ENCODE measurements at regions not wholly inside any gene's neighbourhood (a gene's known extent, or its start where the extent isn't known, plus 50 kb on each side); places are given as distances from the start of the nearest gene placed in this dataset.
A peak's percentile ranks its signal among the peaks of the same experiment; 100 is the strongest.

GRCh38 chr1:59007820-59008598 lies 224.2 kb upstream of the JUN start:
- Histone ChIP-seq H3K9ac (replicated peaks in 1 of 4; ENCODE audit: extremely low read depth in 1 of 4, low read depth in 3 of 4, low read length in 3 of 4) (no peak overlapping the region), H4K5ac (ENCODE audit: insufficient read length, low read depth, low read length) (no peak overlapping the region), H2AFZ (ENCODE audit: low read length) (no peak overlapping the region; the same call in 1 of the 2 replicates), H3K23me2 (ENCODE audit: low read depth, low read length) (no peaks in the 10 kb centered on the region; the same call in 1 of the 2 replicates), H2BK12ac (ENCODE audit: low read depth, low read length) (no peak overlapping the region), H4K8ac (ENCODE audit: extremely low read depth, insufficient read depth, low read length) (no peak overlapping the region), H3K27me3 (replicated peaks in 1 of 4; ENCODE audit: control insufficient read depth in 3 of 4, extremely low read depth in 1 of 4, insufficient read depth in 3 of 4, low read length in 3 of 4) (no peaks in the 10 kb centered on the region), H2BK5ac (ENCODE audit: low read depth, low read length) (no peak overlapping the region), H3K23ac (ENCODE audit: insufficient read length) (no peak overlapping the region), H3K4me2 (ENCODE audit: insufficient read depth in 1 of 2, low read depth in 2 of 2, low read length in 2 of 2) (no peak overlapping the region), H3K79me1 (ENCODE audit: low read depth, low read length) (no peaks in the 10 kb centered on the region), H3K27ac (ENCODE audit: low read depth, low read length) (no peak overlapping the region), H2BK15ac (ENCODE audit: low read length) (no peak overlapping the region; the same call in 1 of the 2 replicates), H3K4me1 (replicated peaks in 1 of 4; ENCODE audit: control insufficient read depth in 3 of 4, insufficient read depth in 4 of 4, low read length in 3 of 4) (peaks cover 0 to 6% (median 4%) of the 10 kb centered on the region in 4 experiments; a peak in 5 of 7 replicates), H3K14ac (ENCODE audit: insufficient read length) (no peak overlapping the region), H3K36me3 (ENCODE audit: control insufficient read depth in 2 of 4, insufficient read depth in 4 of 4, low read length in 3 of 4) (no peaks in the 10 kb centered on the region), H3K4ac (replicated peaks; ENCODE audit: insufficient read length, low read depth, low read length) (no peak overlapping the region), H3K9me3 (ENCODE audit: insufficient read depth in 2 of 2, low read depth in 1 of 2, low read length in 1 of 2) (no peaks in the 10 kb centered on the region), H4K91ac (replicated peaks; ENCODE audit: insufficient read length, low read length) (no peak overlapping the region), H3K4me3 (ENCODE audit: extremely low read depth in 1 of 4, insufficient read depth in 2 of 4, low read depth in 3 of 4, low read length in 4 of 4) (no peak overlapping the region), H3K79me2 (ENCODE audit: control insufficient read depth in 1 of 2, insufficient read depth in 2 of 2, low read length in 2 of 2) (no peaks in the 10 kb centered on the region), H2BK120ac (replicated peaks; ENCODE audit: low read depth, low read length) (no peak overlapping the region), H3K56ac (replicated peaks; ENCODE audit: insufficient read length, low read depth, low read length) (no peak overlapping the region), H4K20me1 (replicated peaks in 1 of 2; ENCODE audit: control insufficient read depth in 1 of 2, insufficient read depth in 2 of 2, low read length in 2 of 2) (no peaks in the 10 kb centered on the region), H3K18ac (ENCODE audit: extremely low read depth, low read length) (0 out of 2 replicates have a peak overlapping the region, but pooled peaks have one; percentile 25), H2AK5ac (ENCODE audit: low read depth, low read length) (no peak overlapping the region), H2BK20ac (ENCODE audit: low read length) (no peak overlapping the region)
- ChIA-PET CTCF (ENCODE audit: partially characterized antibody) (no interaction called here), POLR2A (ENCODE audit: partially characterized antibody) (no interaction called here)
- TF ChIP-seq RFX5 (IDR thresholded peaks at IDR 0.05; ENCODE audit: borderline replicate concordance, low read depth, low read length) (no peak), HDAC6 (IDR thresholded peaks at IDR 0.05; ENCODE audit: low read depth, low read length) (no peak), CBX5 (IDR thresholded peaks at IDR 0.05; ENCODE audit: low read depth, low read length) (no peak), CEBPB (IDR thresholded peaks at IDR 0.05; ENCODE audit: low read depth, low read length) (no peak), RAD21 (IDR thresholded peaks at IDR 0.05 in 1 of 2, conservative IDR thresholded peaks at IDR 0.05 in 1 of 2; ENCODE audit: low read depth in 2 of 2, low read length in 2 of 2) (no peak), RXRA (IDR thresholded peaks at IDR 0.05; ENCODE audit: insufficient read depth, low read depth, low read length) (no peak), RBBP5 (IDR thresholded peaks at IDR 0.05; ENCODE audit: borderline replicate concordance, low read depth, low read length) (no peak), NRF1 (IDR thresholded peaks at IDR 0.05; ENCODE audit: low read depth, low read length) (no peak)
- no peak for DNase-seq (ENCODE audit: low read depth in 1 of 2, low spot score in 2 of 2)
- no peak for FAIRE-seq
- WGBS, 2 experiments (ENCODE audit: extremely low coverage in 1 of 2, insufficient coverage in 1 of 2, insufficient read length in 1 of 2, insufficient replicate concordance in 2 of 2, low coverage in 1 of 2, low lambda C conversion rate in 2 of 2, missing lambda C conversion rate in 1 of 2): 89% methylated on average over 8 of the region's 8 CpGs; no CpG with 5 or more reads in 1 of the 2 experiments

Data from H1 (cell line).